GM21619 (cell line): ENCODE measurements at regions not wholly inside any gene's neighbourhood (a gene's known extent, or its start where the extent isn't known, plus 50 kb on each side); places are given as distances from the start of the nearest gene placed in this dataset.
"Not testable (repeated sequence)": the region's sequence is repeated elsewhere in the genome, so short reads cannot be mapped to it uniquely, and the experiment has no call there.

Experiments
- ATAC-seq: cut with Tn5 transposase; IDR thresholded peaks from one replicate; pipeline ENCODE4 v1.9.1; 2021; ENCODE audit not compliant: unreplicated experiment

- ATAC-seq, result no peak
Observed at GRCh38 chr19:30102239-30102638, 160.2 kb downstream of the URI1 start.

GRCh38 chr19:30102666-30103065 is 160.6 kb downstream of the URI1 start:
- ATAC-seq, result no peak

DNA sequence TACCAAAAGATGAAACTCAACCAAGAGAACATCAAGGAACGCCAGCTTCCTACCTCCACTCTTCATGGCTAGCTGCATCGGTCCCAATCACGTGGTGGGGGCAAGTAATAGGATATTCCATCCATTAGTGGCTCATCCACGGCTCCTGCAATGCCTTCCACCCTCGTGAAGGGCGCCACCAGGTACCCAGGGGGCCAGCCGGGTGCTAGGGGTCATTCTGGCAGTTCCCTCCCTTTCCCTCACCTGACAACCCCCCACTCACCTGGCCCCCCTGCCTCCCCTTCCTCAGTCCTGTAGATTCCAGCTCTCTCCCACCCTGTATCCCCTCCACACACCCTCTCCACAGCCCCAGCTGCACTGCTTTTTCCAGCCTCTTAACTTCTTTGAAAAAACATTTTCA is 161.9 kb downstream of the URI1 start:
- ATAC-seq, result no peak

- peak; percentile 8 for ATAC-seq
Observed at GRCh38 chr19:30105316-30105715, 163.3 kb downstream of the URI1 start.

DNA sequence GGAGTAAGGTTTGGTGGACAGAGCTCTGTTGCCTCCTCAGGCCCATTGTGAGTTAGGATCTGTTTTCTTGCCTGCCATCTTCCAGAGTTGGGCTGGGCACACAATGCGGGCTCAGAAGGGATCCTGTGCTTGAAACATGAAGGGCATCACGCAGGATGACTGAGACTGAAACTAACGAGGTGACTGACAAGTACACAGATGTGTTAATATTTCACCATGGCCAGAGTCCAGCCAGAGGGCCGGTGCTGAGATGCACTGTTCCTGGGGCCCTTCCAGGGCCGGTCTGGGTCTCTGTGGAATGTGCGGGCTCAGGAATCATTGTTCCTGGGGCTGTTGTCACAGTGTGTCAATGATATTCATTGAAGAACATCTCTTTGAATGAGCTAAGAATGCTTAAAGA is 163.7 kb downstream of the URI1 start:
- ATAC-seq, result peak; percentile 79

DNA sequence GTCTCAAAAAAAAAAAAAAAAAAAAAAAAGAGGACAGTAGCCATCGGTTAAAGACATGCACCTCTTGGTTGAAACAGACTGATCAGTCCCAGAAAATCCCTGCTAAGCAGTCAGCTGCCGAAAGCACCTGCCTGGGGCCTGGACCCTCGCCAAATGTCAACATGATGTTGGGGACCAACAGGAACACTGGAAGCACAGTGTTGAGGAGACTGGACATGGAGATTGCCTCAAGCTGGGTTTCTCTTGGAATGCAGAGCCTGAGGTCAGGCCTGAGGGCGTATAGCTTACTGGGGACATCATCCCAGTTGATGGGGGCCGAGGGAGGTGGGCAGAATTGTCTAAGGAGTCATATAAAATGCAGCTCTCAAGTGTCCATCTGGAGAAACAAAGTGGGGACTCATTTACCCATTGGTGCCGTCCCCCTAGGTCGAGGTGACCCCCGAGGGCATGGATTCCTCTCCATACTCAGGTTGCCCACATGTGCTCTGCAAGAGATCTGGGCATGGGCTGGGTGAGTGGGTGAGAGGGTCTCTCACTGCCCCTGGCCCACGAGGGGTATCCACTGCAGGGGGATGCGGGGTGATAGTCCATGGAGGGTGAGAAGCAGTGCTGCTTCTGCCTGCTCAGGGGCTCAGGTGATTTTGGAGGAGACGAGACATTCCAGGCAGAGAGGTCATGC is 164.5 kb downstream of the URI1 start:
- no peak for ATAC-seq

GRCh38 chr19:30107251-30107650 is 165.2 kb downstream of the URI1 start:
- no peak for ATAC-seq

- ATAC-seq, result peak; percentile 56
Observed at GRCh38 chr19:30109565-30109964, 167.5 kb downstream of the URI1 start.

DNA sequence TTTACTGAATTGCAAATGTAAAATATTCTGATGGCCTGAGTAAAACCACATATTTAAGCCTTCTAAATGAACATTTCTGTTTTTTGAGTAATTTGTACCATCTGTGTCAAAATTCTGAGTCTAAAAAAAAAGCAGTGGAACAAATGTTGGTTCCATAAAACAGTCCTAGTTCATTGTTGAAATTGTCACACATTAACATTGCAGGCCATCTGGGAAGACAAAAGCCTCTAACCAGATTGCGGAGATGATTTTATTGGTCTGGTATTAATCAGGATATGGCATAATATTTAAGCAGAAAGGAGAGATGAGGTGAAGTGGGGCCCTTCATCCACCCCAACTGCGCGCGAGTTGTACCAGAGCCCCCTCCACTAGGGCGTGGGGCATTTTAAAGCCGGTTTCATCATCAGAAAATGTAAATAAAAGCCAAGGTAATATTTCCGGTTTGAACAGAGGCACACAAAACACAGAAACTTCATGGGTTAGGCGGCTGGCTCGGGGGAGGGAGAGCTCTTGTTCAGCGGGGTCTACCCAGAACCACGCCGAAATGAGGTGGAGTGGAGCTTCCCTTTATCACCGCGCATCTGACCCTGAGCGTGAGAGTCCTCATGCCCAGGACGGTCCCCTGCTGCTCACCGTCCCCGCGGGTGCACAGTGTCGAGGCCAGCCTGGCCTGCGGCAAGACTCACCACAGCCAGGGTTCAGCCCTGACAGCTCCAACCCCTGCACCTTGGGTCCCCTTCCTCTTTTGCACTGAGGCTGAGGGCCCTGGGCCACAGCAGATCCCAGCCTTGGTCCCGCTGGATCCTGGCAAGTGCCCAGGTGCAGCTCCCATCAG is 169.2 kb downstream of the URI1 start:
- ATAC-seq, result no peak

DNA sequence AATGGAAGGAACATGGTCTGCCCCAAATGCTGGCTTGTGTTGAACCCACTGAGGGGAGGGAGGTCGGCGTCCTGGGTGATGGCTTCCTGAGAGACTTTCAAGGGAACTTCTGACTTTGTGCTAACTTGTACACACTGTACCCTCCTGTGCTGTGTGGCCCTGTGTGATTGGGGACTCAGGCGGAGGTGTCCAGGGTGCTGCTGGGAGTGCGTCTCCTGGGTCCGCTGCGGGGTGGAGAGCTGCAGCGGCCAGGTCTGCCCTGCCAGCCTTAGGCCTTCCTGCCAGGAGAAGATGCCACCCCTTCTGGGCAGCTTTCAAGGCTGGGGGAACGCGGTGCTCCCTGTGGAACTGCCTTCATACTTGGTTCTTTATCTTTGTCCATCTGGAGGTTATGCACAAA is 170.1 kb downstream of the URI1 start:
- no peak for ATAC-seq

DNA sequence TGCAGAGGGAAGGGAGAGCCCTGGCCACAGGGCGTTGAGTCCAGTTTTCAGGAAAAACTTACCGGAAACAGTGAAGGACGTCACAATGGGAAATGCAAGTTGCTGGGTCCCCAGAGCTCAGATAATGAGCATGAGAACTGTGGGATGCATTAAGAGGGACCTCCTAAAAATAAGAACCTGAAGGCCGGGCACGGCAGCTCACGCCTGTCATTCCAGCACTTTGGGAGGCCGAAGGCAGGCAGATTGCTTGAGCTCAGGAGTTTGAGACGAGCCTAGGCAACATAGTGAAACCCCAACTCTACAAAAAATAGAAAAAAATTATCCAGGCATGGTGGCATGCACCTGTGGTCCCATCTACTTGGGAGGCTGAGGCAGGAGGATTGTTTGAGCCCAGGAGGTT is 170.6 kb downstream of the URI1 start:
- ATAC-seq, result no peak

GRCh38 chr19:30113186-30113585 is 171.1 kb downstream of the URI1 start:
- no peak for ATAC-seq

- ATAC-seq, result not testable (repeated sequence)
Observed at GRCh38 chr19:30114095-30114494, 172.1 kb downstream of the URI1 start.

- no peak for ATAC-seq
Observed at GRCh38 chr19:30115947-30116346, 173.9 kb downstream of the URI1 start.

DNA sequence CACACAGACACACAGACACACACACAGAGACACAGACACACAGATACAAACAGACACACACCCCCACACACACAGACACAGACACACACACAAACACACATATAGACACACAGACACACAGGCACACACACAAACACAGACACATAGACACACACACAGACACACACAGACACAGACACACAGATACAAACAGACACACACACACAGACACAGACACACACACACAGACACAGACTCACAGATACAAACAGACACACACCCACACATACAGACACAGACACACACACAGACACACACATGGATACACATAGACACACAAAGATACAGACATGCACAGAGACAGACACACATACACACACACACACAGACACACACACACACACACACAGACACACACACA is 174.5 kb downstream of the URI1 start:
- no peak for ATAC-seq

- no peak for ATAC-seq
Observed at GRCh38 chr19:30116984-30117555, 175.0 kb downstream of the URI1 start.

DNA sequence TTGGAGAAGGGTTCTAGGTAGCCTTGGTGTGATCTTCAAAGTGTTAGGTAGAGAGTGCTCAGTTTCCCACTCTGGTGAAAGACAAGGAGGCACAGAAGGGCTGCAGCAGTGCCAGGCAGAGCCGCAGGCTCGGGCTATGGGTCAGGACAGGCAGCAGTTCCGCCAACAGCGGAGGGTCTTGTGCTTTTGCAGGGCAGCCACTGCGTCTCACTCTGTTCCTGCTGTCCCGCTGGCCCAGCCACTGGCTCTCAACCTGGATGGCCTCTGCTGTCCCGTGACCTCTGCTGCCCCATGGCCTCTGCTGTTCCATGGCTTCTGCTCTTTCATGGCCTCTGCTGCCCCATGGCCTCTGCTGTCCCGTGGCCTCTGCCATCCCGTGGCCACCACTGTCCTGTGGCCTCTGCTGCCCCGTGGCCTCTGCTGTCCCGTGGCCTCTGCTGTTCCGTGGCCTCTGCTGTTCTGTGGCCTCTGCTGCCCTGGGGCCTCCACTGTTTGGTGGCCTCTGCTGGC is 175.7 kb downstream of the URI1 start:
- no peak for ATAC-seq

GRCh38 chr19:30118221-30118620 is 176.2 kb downstream of the URI1 start:
- no peak for ATAC-seq

GRCh38 chr19:30118760-30119159 is 176.7 kb downstream of the URI1 start:
- ATAC-seq, result no peak

GRCh38 chr19:30119180-30119908 is 177.3 kb downstream of the URI1 start:
- ATAC-seq, result no peak

- no peak for ATAC-seq
Observed at GRCh38 chr19:30120860-30121484, 178.9 kb downstream of the URI1 start.
